ENCODE measurements at regions not wholly inside any gene's neighbourhood (a gene's known extent, or its start where the extent isn't known, plus 50 kb on each side); places are given as distances from the start of the nearest gene placed in this dataset.

DNA sequence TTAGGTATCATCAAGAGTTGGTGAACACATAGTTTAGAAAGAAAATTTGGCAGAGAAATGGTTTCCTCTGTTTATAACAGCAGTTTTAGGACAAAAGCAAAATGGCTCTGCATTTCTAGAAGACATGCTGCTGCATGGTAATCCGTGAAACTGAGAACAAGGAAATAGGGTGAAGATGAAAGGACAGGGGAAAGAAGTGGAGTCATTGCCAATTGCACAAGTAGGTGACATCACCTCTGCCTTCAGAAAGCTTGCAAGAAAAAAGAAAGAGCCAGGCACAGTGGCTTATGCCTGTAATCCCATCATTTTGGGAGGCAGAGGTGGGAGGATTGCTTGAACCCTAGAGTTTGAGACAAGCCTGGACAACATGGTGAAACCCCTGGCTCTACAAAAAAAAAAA is 217.6 kb downstream of the LMX1A start:
- H3K9ac ChIP-seq (ENCODE audit: insufficient read depth, low read depth, low read length): no peak overlapping the region
- no peak overlapping the region for H3K4me3 ChIP-seq (replicated peaks in 1 of 3; ENCODE audit: insufficient read depth in 1 of 3, low read depth in 2 of 3, low read length in 3 of 3)
- intact Hi-C loops (cut with micrococcal nuclease; ENCODE audit: unreplicated experiment) (loop anchor here (2.0 to 10.0 kb wide), 3 partner anchors 120 to 776 kb away; partner anchors contain the start of gene ALDH9A1), in situ Hi-C loops (cut with HindIII; ENCODE audit: extremely low pct_ligation_motif_present, low pct_unique_long_range_greater_than_20kb) (loop anchor here (25.0 kb wide), 1 partner anchor 448 kb away; no protein-coding TSS in a partner anchor)
- H3K9me3 ChIP-seq (ENCODE audit: low read length): no peaks in the 10 kb centered on the region
- no TSS peak for BruUV-seq (replicated peaks)
- H4K20me1 ChIP-seq (ENCODE audit: insufficient read depth, low read length): no peaks in the 10 kb centered on the region
- DNase-seq (ENCODE audit: low spot score) (no peak), FAIRE-seq (no peak), ATAC-seq (no peak)
- 75% methylated on average over 1 of the region's 1 CpG for WGBS (ENCODE audit: low lambda C conversion rate)
- H3K4me2 ChIP-seq (ENCODE audit: low read depth, low read length): no peak overlapping the region; the same call in 1 of the 2 replicates
- H3K79me2 ChIP-seq (ENCODE audit: insufficient read depth, low read length): no peaks in the 10 kb centered on the region
- ChIA-PET POLR2A (interaction anchor here (1.5 kb wide), 1 partner anchor 114 kb away, joined by 7 read pairs; no protein-coding TSS in a partner anchor), CTCF (ENCODE audit: low intra/inter-chr PET ratio, low total read pairs) (interaction anchor here (0.8 kb wide), 1 partner anchor 25 kb away, joined by 3 read pairs; no protein-coding TSS in a partner anchor)
- H3K36me3 ChIP-seq (replicated peaks in 1 of 2; ENCODE audit: control insufficient read depth in 1 of 2, insufficient read depth in 2 of 2, low read length in 2 of 2): no peaks in the 10 kb centered on the region
- H3K27me3 ChIP-seq (ENCODE audit: control insufficient read depth in 1 of 2, insufficient read depth in 2 of 2, low read length in 2 of 2): no peaks in the 10 kb centered on the region
- H2AFZ ChIP-seq (ENCODE audit: low read length): no peak overlapping the region
- peaks cover 38% of the 10 kb centered on the region for H3K4me1 ChIP-seq (ENCODE audit: insufficient read depth, low read length)
- TF ChIP-seq SMARCC2 (IDR thresholded peaks at IDR 0.05) (no peak), ZNF781 (CRISPR knock-in tag; IDR thresholded peaks at IDR 0.05; ENCODE audit: borderline replicate concordance, not compliant biosample characterization) (no peak), SIX1 (CRISPR knock-in tag; IDR thresholded peaks at IDR 0.05; ENCODE audit: borderline replicate concordance) (no peak), ATF7 (IDR thresholded peaks at IDR 0.05) (peak; percentile 13; the same call in 1 of the 2 replicates), ATF7 (CRISPR knock-in tag; IDR thresholded peaks at IDR 0.05) (no peak), NCOA5 (CRISPR knock-in tag; IDR thresholded peaks at IDR 0.05) (no peak)
- TF ChIP-seq, protein P1, sequence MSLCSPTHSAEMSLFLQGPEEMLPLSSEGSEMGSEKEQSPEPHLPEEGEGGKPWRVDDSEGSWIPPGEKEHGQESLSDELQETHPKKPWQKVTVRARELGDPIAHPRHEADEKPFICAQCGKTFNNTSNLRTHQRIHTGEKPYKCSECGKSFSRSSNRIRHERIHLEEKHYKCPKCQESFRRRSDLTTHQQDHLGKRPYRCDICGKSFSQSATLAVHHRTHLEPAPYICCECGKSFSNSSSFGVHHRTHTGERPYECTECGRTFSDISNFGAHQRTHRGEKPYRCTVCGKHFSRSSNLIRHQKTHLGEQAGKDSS (CRISPR knock-in tag; IDR thresholded peaks at IDR 0.05; ENCODE audit: borderline replicate concordance, low read depth): no peak
- H3K27ac ChIP-seq (ENCODE audit: extremely low read length, insufficient read depth, low read length): no peak overlapping the region
